ENCODE measurements at regions not wholly inside any gene's neighbourhood (a gene's known extent, or its start where the extent isn't known, plus 50 kb on each side); places are given as distances from the start of the nearest gene placed in this dataset.
A peak's percentile ranks its signal among the peaks of the same experiment; 100 is the strongest.
"Not testable (repeated sequence)": the region's sequence is repeated elsewhere in the genome, so short reads cannot be mapped to it uniquely, and the experiment has no call there.

GRCh38 chr14:34081101-34081575, 130.3 kb upstream of the EGLN3 start:
- H3K9ac ChIP-seq (ENCODE audit: control insufficient read depth, extremely low read depth, insufficient read depth, low read length) = no peak overlapping the region
- H3K27ac ChIP-seq (ENCODE audit: control insufficient read depth, insufficient read depth, low read length) = peak overlapping the region; percentile 52
- H3K36me3 ChIP-seq (ENCODE audit: control insufficient read depth in 2 of 2, extremely low read depth in 1 of 2, insufficient read depth in 2 of 2, low read length in 2 of 2) = no peaks in the 10 kb centered on the region
- DNase-seq (ENCODE audit: low read depth, low spot score) (no peak), FAIRE-seq (no peak)
- no peaks in the 10 kb centered on the region for H4K20me1 ChIP-seq (ENCODE audit: control insufficient read depth, extremely low read depth, insufficient read depth, low read length)
- H3K79me2 ChIP-seq (ENCODE audit: control insufficient read depth, insufficient read depth, low read length) = no peaks in the 10 kb centered on the region
- H3K4me2 ChIP-seq (ENCODE audit: control insufficient read depth, extremely low read depth, insufficient read depth, low read depth, low read length) = peak overlapping the region; percentile 73
- no peaks in the 10 kb centered on the region for H3K9me1 ChIP-seq (ENCODE audit: control insufficient read depth, extremely low read depth, insufficient read depth, low read length)
- no peak overlapping the region for H2AFZ ChIP-seq (ENCODE audit: control insufficient read depth, low read length)
- no peak overlapping the region for H3K4me3 ChIP-seq (ENCODE audit: control insufficient read depth in 2 of 3, extremely low read depth in 1 of 3, insufficient read depth in 2 of 3, low read depth in 1 of 3, low read length in 3 of 3)
- peaks cover 19% of the 10 kb centered on the region for H3K4me1 ChIP-seq (ENCODE audit: control insufficient read depth, extremely low read depth, insufficient read depth, low read length)
- dilution Hi-C loops (cut with MboI; ENCODE audit: extremely low pct_ligation_motif_present, low sequenced_read_pairs) = no loop called here
- H3K9me3 ChIP-seq (ENCODE audit: control insufficient read depth, low read depth, low read length) = no peaks in the 10 kb centered on the region
- no peak for TF ChIP-seq CTCF (optimal IDR thresholded peaks at IDR 0.05 in 1 of 3, IDR thresholded peaks at IDR 0.05 in 1 of 3, conservative IDR thresholded peaks at IDR 0.05 in 1 of 3; ENCODE audit: extremely low read depth in 1 of 3, insufficient read depth in 2 of 3, low read length in 3 of 3)
- no peak for TF ChIP-seq EZH2 (IDR thresholded peaks at IDR 0.05; ENCODE audit: low read length)
- H3K27me3 ChIP-seq (ENCODE audit: control insufficient read depth, extremely low read depth, insufficient read depth, low read length) = no peaks in the 10 kb centered on the region

- peaks cover 11% of the 10 kb centered on the region for H3K4me1 ChIP-seq (ENCODE audit: control insufficient read depth, extremely low read depth, insufficient read depth, low read length)
- H4K20me1 ChIP-seq (ENCODE audit: control insufficient read depth, extremely low read depth, insufficient read depth, low read length); H3K27me3 ChIP-seq (ENCODE audit: control insufficient read depth, extremely low read depth, insufficient read depth, low read length); H3K4me2 ChIP-seq (ENCODE audit: control insufficient read depth, extremely low read depth, insufficient read depth, low read depth, low read length); H2AFZ ChIP-seq (ENCODE audit: control insufficient read depth, low read length); H3K9ac ChIP-seq (ENCODE audit: control insufficient read depth, extremely low read depth, insufficient read depth, low read length); H3K27ac ChIP-seq (ENCODE audit: control insufficient read depth, insufficient read depth, low read length); DNase-seq (ENCODE audit: low read depth, low spot score); H3K9me1 ChIP-seq (ENCODE audit: control insufficient read depth, extremely low read depth, insufficient read depth, low read length); H3K79me2 ChIP-seq (ENCODE audit: control insufficient read depth, insufficient read depth, low read length); H3K4me3 ChIP-seq (ENCODE audit: control insufficient read depth in 2 of 3, extremely low read depth in 1 of 3, insufficient read depth in 2 of 3, low read depth in 1 of 3, low read length in 3 of 3); FAIRE-seq; H3K9me3 ChIP-seq (ENCODE audit: control insufficient read depth, low read depth, low read length); H3K36me3 ChIP-seq (ENCODE audit: control insufficient read depth in 2 of 2, extremely low read depth in 1 of 2, insufficient read depth in 2 of 2, low read length in 2 of 2); dilution Hi-C loops (cut with MboI; ENCODE audit: extremely low pct_ligation_motif_present, low sequenced_read_pairs): not testable (repeated sequence)
These were observed 128.8 kb upstream of the EGLN3 start for GRCh38 chr14:34079643-34080042.

- Histone ChIP-seq H3K9ac (ENCODE audit: control insufficient read depth, extremely low read depth, insufficient read depth, low read length) (no peak overlapping the region), H3K27ac (ENCODE audit: control insufficient read depth, insufficient read depth, low read length) (no peak overlapping the region), H3K9me3 (ENCODE audit: control insufficient read depth, low read depth, low read length) (no peaks in the 10 kb centered on the region), H3K9me1 (ENCODE audit: control insufficient read depth, extremely low read depth, insufficient read depth, low read length) (no peaks in the 10 kb centered on the region), H3K36me3 (ENCODE audit: control insufficient read depth in 2 of 2, extremely low read depth in 1 of 2, insufficient read depth in 2 of 2, low read length in 2 of 2) (no peaks in the 10 kb centered on the region), H4K20me1 (ENCODE audit: control insufficient read depth, extremely low read depth, insufficient read depth, low read length) (no peaks in the 10 kb centered on the region), H3K4me2 (ENCODE audit: control insufficient read depth, extremely low read depth, insufficient read depth, low read depth, low read length) (no peak overlapping the region), H3K79me2 (ENCODE audit: control insufficient read depth, insufficient read depth, low read length) (no peaks in the 10 kb centered on the region), H3K27me3 (ENCODE audit: control insufficient read depth, extremely low read depth, insufficient read depth, low read length) (no peaks in the 10 kb centered on the region), H2AFZ (ENCODE audit: control insufficient read depth, low read length) (no peak overlapping the region), H3K4me3 (ENCODE audit: control insufficient read depth in 2 of 3, extremely low read depth in 1 of 3, insufficient read depth in 2 of 3, low read depth in 1 of 3, low read length in 3 of 3) (no peak overlapping the region), H3K4me1 (ENCODE audit: control insufficient read depth, extremely low read depth, insufficient read depth, low read length) (peaks cover 8% of the 10 kb centered on the region)
- dilution Hi-C loops (cut with MboI; ENCODE audit: extremely low pct_ligation_motif_present, low sequenced_read_pairs) = no loop called here
- FAIRE-seq (no peak), DNase-seq (ENCODE audit: low read depth, low spot score) (no peak)
- TF ChIP-seq CTCF (optimal IDR thresholded peaks at IDR 0.05 in 1 of 3, IDR thresholded peaks at IDR 0.05 in 1 of 3, conservative IDR thresholded peaks at IDR 0.05 in 1 of 3; ENCODE audit: extremely low read depth in 1 of 3, insufficient read depth in 2 of 3, low read length in 3 of 3) (no peak), EZH2 (IDR thresholded peaks at IDR 0.05; ENCODE audit: low read length) (no peak)
These were observed 127.4 kb upstream of the EGLN3 start for GRCh38 chr14:34078117-34078743.

Data from keratinocyte (primary cell).